IMR-90 (cell line): ENCODE measurements at regions not wholly inside any gene's neighbourhood (a gene's known extent, or its start where the extent isn't known, plus 50 kb on each side); places are given as distances from the start of the nearest gene placed in this dataset.
A peak's percentile ranks its signal among the peaks of the same experiment; 100 is the strongest.

Experiments
- ATAC-seq: fragments of 200-7000 bp; cut with Tn5 transposase; 2 replicates; pipeline ENCODE4 v1.9.1; 2020; ENCODE audit warnings: low read depth, mild to moderate bottlenecking, moderate library complexity
- BruUV-seq: library from RNA; stranded (reverse); fragments of 400-500 nt; replicated peaks from 2 replicates; lab custom pipeline; 2021; lab: Mats Ljungman, UMichigan
- CTCF ChIA-PET: fragments of 300-600 bp; formaldehyde crosslinking; extraction: SDS; loops from one replicate; lab custom pipeline; 2021; ENCODE audit warnings: antibody characterized with exemption; lab: Yijun Ruan, JAX
- POLR2A ChIA-PET: fragments of 300-600 bp; sonication (Branson Sonifier 250); formaldehyde crosslinking; loops from one replicate; lab custom pipeline; 2022; ENCODE audit warnings: antibody characterized with exemption; ENCODE audit not compliant: unreplicated experiment; lab: Charles Lee
- DNase-seq: peaks from one replicate; pipeline ENCODE4 v3.0.0; 2013
- H2AFZ ChIP-seq: replicated peaks from 2 replicates; pipeline ENCODE3; 2013; ENCODE audit warnings: low read length, mild to moderate bottlenecking; ENCODE audit not compliant: poor library complexity
- H2AK5ac ChIP-seq: 2 replicates; pipeline ENCODE4 v1.6.1; 2013; ENCODE audit warnings: low read depth, low read length, inconsistent platforms
- H2AK9ac ChIP-seq: replicated peaks from 2 replicates; pipeline ENCODE3; 2013; ENCODE audit warnings: mild to moderate bottlenecking, low read depth, low read length, moderate library complexity; ENCODE audit not compliant: poor library complexity
- H2BK120ac ChIP-seq: 2 replicates; pipeline ENCODE4 v1.6.1; 2013; ENCODE audit warnings: low read depth, low read length, inconsistent platforms
- H2BK15ac ChIP-seq: 3 replicates; pipeline ENCODE4 v1.6.1; 2013; ENCODE audit warnings: low read depth, low read length, inconsistent platforms
- H2BK20ac ChIP-seq: 2 replicates; pipeline ENCODE4 v1.6.1; 2013; ENCODE audit warnings: low read depth, mild to moderate bottlenecking, inconsistent platforms, low read length, moderate library complexity
- H2BK5ac ChIP-seq: 2 replicates; pipeline ENCODE4 v1.6.1; 2013; ENCODE audit warnings: mild to moderate bottlenecking, low read depth, low read length, inconsistent platforms; ENCODE audit not compliant: poor library complexity, severe bottlenecking
- H3K14ac ChIP-seq: replicated peaks from 2 replicates; pipeline ENCODE4 v1.6.1; 2013; ENCODE audit warnings: low read depth, low read length, inconsistent platforms
- H3K18ac ChIP-seq: 2 replicates; pipeline ENCODE4 v1.6.1; 2013; ENCODE audit warnings: low read depth, low read length, control low read depth
- H3K23ac ChIP-seq: 2 replicates; pipeline ENCODE4 v1.6.1; 2013; ENCODE audit warnings: low read depth, low read length, inconsistent platforms
- H3K27ac ChIP-seq: 2 replicates; pipeline ENCODE4 v1.5.1; 2013; ENCODE audit warnings: mild to moderate bottlenecking, control low read depth, low read length; ENCODE audit not compliant: insufficient read depth
- H3K27me3 ChIP-seq: 2 replicates; pipeline ENCODE4 v1.6.1; 2013; ENCODE audit warnings: low read length; ENCODE audit not compliant: control insufficient read depth, insufficient read depth
- H3K36me3 ChIP-seq: 2 replicates; pipeline ENCODE4 v1.6.1; 2013; ENCODE audit warnings: low read length, mixed read lengths; ENCODE audit not compliant: control insufficient read depth, insufficient read depth
- H3K4ac ChIP-seq: 2 replicates; pipeline ENCODE4 v1.6.1; 2013; ENCODE audit warnings: low read depth, low read length, inconsistent platforms
- H3K4me1 ChIP-seq: 2 replicates; pipeline ENCODE4 v1.6.1; 2013; ENCODE audit warnings: low read length, mixed read lengths; ENCODE audit not compliant: control insufficient read depth, insufficient read depth
- H3K4me2 ChIP-seq: 2 replicates; pipeline ENCODE4 v1.6.1; 2013; ENCODE audit warnings: low read depth, mild to moderate bottlenecking, control low read depth, low read length, moderate library complexity
- H3K4me3 ChIP-seq: 2 replicates; pipeline ENCODE4 v1.5.1; 2013; ENCODE audit warnings: low read depth, mild to moderate bottlenecking, control low read depth, low read length, moderate library complexity; ENCODE audit not compliant: insufficient read depth
- H3K56ac ChIP-seq: 2 replicates; pipeline ENCODE4 v1.6.1; 2013; ENCODE audit warnings: low read length, inconsistent platforms; ENCODE audit not compliant: insufficient read depth; ENCODE audit errors: extremely low read depth
- H3K79me1 ChIP-seq, 2 experiments: 2 replicates each; pipeline ENCODE4 v1.6.1; 2013; ENCODE audit warnings: low read length in 2 of 2, inconsistent platforms in 1 of 2, low read depth in 1 of 2
- H3K9ac ChIP-seq: 2 replicates; pipeline ENCODE4 v1.6.1; 2013; ENCODE audit warnings: low read depth, low read length, control low read depth
- H3K9me1 ChIP-seq: 2 replicates; pipeline ENCODE4 v1.6.1; 2013; ENCODE audit warnings: low read length, inconsistent platforms; ENCODE audit not compliant: insufficient read depth
- H3K9me3 ChIP-seq: 2 replicates; pipeline ENCODE4 v1.6.1; 2013; ENCODE audit warnings: low read length; ENCODE audit not compliant: control insufficient read depth, insufficient read depth
- H4K20me1 ChIP-seq: 2 replicates; pipeline ENCODE4 v1.6.1; 2013; ENCODE audit warnings: low read length, inconsistent platforms; ENCODE audit not compliant: insufficient read depth
- H4K5ac ChIP-seq: 2 replicates; pipeline ENCODE4 v1.6.1; 2013; ENCODE audit warnings: mild to moderate bottlenecking, low read depth, low read length, control low read depth
- H4K8ac ChIP-seq, 2 experiments: 2 replicates each; pipeline ENCODE4 v1.6.1; 2013; ENCODE audit warnings: low read depth in 2 of 2, low read length in 2 of 2, control low read depth in 1 of 2, inconsistent platforms in 1 of 2
- H4K91ac ChIP-seq: 2 replicates; pipeline ENCODE4 v1.6.1; 2013; ENCODE audit warnings: low read depth, low read length, inconsistent platforms; ENCODE audit not compliant: insufficient read depth
- CEBPB ChIP-seq: IDR thresholded peaks from 2 replicates; pipeline ENCODE4 v1.6.1; 2012; ENCODE audit warnings: low read depth, low read length, improper control_type of control experiment
- FOS ChIP-seq: fragments of 150-350 bp; IDR thresholded peaks from 2 replicates; pipeline ENCODE4 v1.6.1; 2016; ENCODE audit warnings: low read depth, low read length
- RCOR1 ChIP-seq: IDR thresholded peaks from 2 replicates; pipeline ENCODE4 v1.6.1; 2012; ENCODE audit warnings: mild to moderate bottlenecking, low read length, improper control_type of control experiment; ENCODE audit not compliant: insufficient replicate concordance
- SMC3 ChIP-seq: fragments of 150-350 bp; IDR thresholded peaks from 2 replicates; pipeline ENCODE4 v1.6.1; 2016; ENCODE audit warnings: low read depth, mild to moderate bottlenecking, antibody characterized with exemption, low read length, moderate library complexity
- WGBS, 2 experiments: methylation state at CpG; one replicate each; pipeline versions ENCODE4 v1.1.5 to v1.1.7; 2013; ENCODE audit warnings: missing lambda C conversion rate in 2 of 2; ENCODE audit not compliant: insufficient read length in 1 of 2; ENCODE audit errors: extremely low coverage in 2 of 2; 5-methylcytosine and 5-hydroxymethylcytosine counted together
- dilution Hi-C: fragments of 300-500 bp; cut with HindIII; formaldehyde crosslinking; loops from one replicate; pipeline ENCODE4 v1.14.3; 2018; ENCODE audit warnings: low sequenced_read_pairs; ENCODE audit not compliant: unreplicated experiment
- in situ Hi-C: fragments of 300-500 bp; cut with MboI; formaldehyde crosslinking; loops from 3 replicates; pipeline ENCODE4 v1.14.3; 2019; ENCODE audit warnings: low sequenced_read_pairs, inconsistent platforms, mixed read lengths
- intact Hi-C: fragments of 100-400 bp; cut with micrococcal nuclease; formaldehyde crosslinking; loops from 2 replicates; pipeline ENCODE4 v1.10.0; 2022

- no peak overlapping the region for H3K4ac ChIP-seq
- H2BK15ac ChIP-seq: no peak overlapping the region
- H4K5ac ChIP-seq: no peak overlapping the region
- POLR2A ChIA-PET: no interaction called here
- H3K4me1 ChIP-seq: no peaks in the 10 kb centered on the region; the same call in 1 of the 2 replicates
- no peak overlapping the region for H2BK5ac ChIP-seq
- BruUV-seq: no TSS peak
- H2BK20ac ChIP-seq: no peak overlapping the region
- H3K14ac ChIP-seq: no peak overlapping the region
- H3K9ac ChIP-seq: no peak overlapping the region
- DNase-seq (peak; percentile 80), ATAC-seq (peak; percentile 92)
- no peaks in the 10 kb centered on the region for H3K9me1 ChIP-seq
- WGBS, 2 experiments: no CpG with 5 or more reads among the region's 3 CpGs
- H3K56ac ChIP-seq: no peak overlapping the region
- dilution Hi-C loops: no loop called here
- H3K27ac ChIP-seq: no peak overlapping the region
- CTCF ChIA-PET: no interaction called here
- no peaks in the 10 kb centered on the region for H4K20me1 ChIP-seq
- 0 out of 2 replicates have a peak, but pooled peaks cover 2% of the 10 kb centered on the region for H3K27me3 ChIP-seq
- peak overlapping the region; percentile 48; the same call in 1 of the 2 replicates for H3K4me2 ChIP-seq
- H3K79me1 ChIP-seq: no peaks in the 10 kb centered on the region
- no peak overlapping the region for H2AFZ ChIP-seq
- H3K9me3 ChIP-seq: no peaks in the 10 kb centered on the region
- in situ Hi-C loops: no loop called here
- H3K18ac ChIP-seq: no peak overlapping the region
- H3K4me3 ChIP-seq: no peak overlapping the region
- intact Hi-C loops: no loop called here
- H3K23ac ChIP-seq: no peak overlapping the region
- no peak overlapping the region for H2AK9ac ChIP-seq
- H4K91ac ChIP-seq: no peak overlapping the region
- no peaks in the 10 kb centered on the region for H3K36me3 ChIP-seq
- H2BK120ac ChIP-seq: no peak overlapping the region
- H2AK5ac ChIP-seq: no peak overlapping the region
- no peak overlapping the region for H4K8ac ChIP-seq
- TF ChIP-seq FOS (0 out of 2 replicates have a peak, but pooled peaks have one; percentile 22), CEBPB (peak; percentile 63), RCOR1 (no peak), SMC3 (no peak)
These were observed 108.2 kb upstream of the ERBB4 start for GRCh38 chr2:212646698-212647366.
